SK-N-SH treated with all-trans-retinoic acid at 6 μM for 48 hours (cell line): ENCODE measurements at regions not wholly inside any gene's neighbourhood (a gene's known extent, or its start where the extent isn't known, plus 50 kb on each side); places are given as distances from the start of the nearest gene placed in this dataset.

Source experiments
- ATAC-seq: fragments of 200-7000 bp; cut with Tn5 transposase; 3 replicates; pipeline ENCODE4 v1.9.1; 2020; ENCODE audit warnings: mild to moderate bottlenecking, moderate library complexity
- ARNTL ChIP-seq: fragments of 450-650 bp; formaldehyde crosslinking; IDR thresholded peaks from 2 replicates; pipeline ENCODE4 v1.5.0; 2020; ENCODE audit warnings: low read depth, mild to moderate bottlenecking, moderate library complexity, borderline replicate concordance
- BACH2 ChIP-seq: fragments of 250-450 bp; sonication (Bioruptor Pico); IDR thresholded peaks from 2 replicates; pipeline ENCODE4 v1.9.0; 2021; ENCODE audit warnings: mild to moderate bottlenecking, borderline replicate concordance
- ESRRG ChIP-seq: fragments of 250-450 bp; sonication (Bioruptor Pico); IDR thresholded peaks from 2 replicates; pipeline ENCODE4 v1.6.1; 2021; ENCODE audit warnings: mild to moderate bottlenecking
- GLIS3 ChIP-seq: fragments of 250-450 bp; sonication (Bioruptor Pico); IDR thresholded peaks from 2 replicates; pipeline ENCODE4 v1.5.0; 2020; ENCODE audit warnings: mild to moderate bottlenecking, moderate library complexity
- ISL1 ChIP-seq: fragments of 250-450 bp; sonication (Bioruptor Pico); IDR thresholded peaks from 2 replicates; pipeline ENCODE4 v2.1.2; 2022; ENCODE audit warnings: mild to moderate bottlenecking, moderate library complexity
- OSR1 ChIP-seq: fragments of 250-450 bp; sonication (Bioruptor Pico); IDR thresholded peaks from 2 replicates; pipeline ENCODE4 v1.8.0; 2022; ENCODE audit warnings: moderate library complexity, mild to moderate bottlenecking, inconsistent platforms
- PPARA ChIP-seq: fragments of 250-450 bp; sonication (Bioruptor Pico); IDR thresholded peaks from 2 replicates; pipeline ENCODE4 v1.5.0; 2020; ENCODE audit warnings: mild to moderate bottlenecking, borderline replicate concordance
- RARB ChIP-seq: fragments of 250-450 bp; sonication (Bioruptor Pico); IDR thresholded peaks from 2 replicates; pipeline ENCODE4 v1.8.0; 2021; ENCODE audit warnings: mild to moderate bottlenecking, moderate library complexity
- SNAI2 ChIP-seq: fragments of 250-450 bp; sonication (Bioruptor Pico); IDR thresholded peaks from 2 replicates; pipeline ENCODE4 v1.5.0; 2020; ENCODE audit warnings: mild to moderate bottlenecking, moderate library complexity
- TCF4 ChIP-seq: fragments of 250-450 bp; sonication (Bioruptor Pico); IDR thresholded peaks from 2 replicates; pipeline ENCODE4 v1.8.0; 2021; ENCODE audit warnings: mild to moderate bottlenecking, moderate library complexity, borderline replicate concordance
- TOX ChIP-seq: fragments of 250-450 bp; sonication (Bioruptor Pico); IDR thresholded peaks from 2 replicates; pipeline ENCODE4 v1.8.0; 2021; ENCODE audit warnings: mild to moderate bottlenecking, moderate library complexity, borderline replicate concordance
- ZFP3 ChIP-seq: fragments of 250-450 bp; sonication (Bioruptor Pico); IDR thresholded peaks from 2 replicates; pipeline ENCODE4 v1.5.0; 2020; ENCODE audit warnings: mild to moderate bottlenecking, moderate library complexity
- ZFP30 ChIP-seq: fragments of 450-650 bp; formaldehyde crosslinking; IDR thresholded peaks from 2 replicates; pipeline ENCODE4 v1.5.0; 2022; ENCODE audit warnings: mild to moderate bottlenecking, moderate library complexity
- ZNF565 ChIP-seq: fragments of 450-650 bp; formaldehyde crosslinking; conservative IDR thresholded peaks from 2 replicates; pipeline ENCODE4 v1.5.0; 2020; ENCODE audit warnings: low read depth, mild to moderate bottlenecking, moderate library complexity
- ZNF70 ChIP-seq: fragments of 450-650 bp; formaldehyde crosslinking; IDR thresholded peaks from 2 replicates; pipeline ENCODE4 v1.5.0; 2020; ENCODE audit warnings: mild to moderate bottlenecking, moderate library complexity
- ZNF8 ChIP-seq: fragments of 450-650 bp; formaldehyde crosslinking; IDR thresholded peaks from 2 replicates; pipeline ENCODE4 v1.5.0; 2020; ENCODE audit warnings: mild to moderate bottlenecking, moderate library complexity
- TF ChIP-seq, protein P1 (sequence below): fragments of 250-450 bp; sonication (Bioruptor Pico); IDR thresholded peaks from 2 replicates; pipeline ENCODE4 v1.5.0; 2020; ENCODE audit warnings: mild to moderate bottlenecking, moderate library complexity
- TF ChIP-seq, protein P2 (sequence below): fragments of 250-450 bp; sonication (Bioruptor Pico); IDR thresholded peaks from 2 replicates; pipeline ENCODE4 v1.8.0; 2020; ENCODE audit warnings: mild to moderate bottlenecking, moderate library complexity, borderline replicate concordance
- TF ChIP-seq, protein P3 (sequence below): fragments of 250-450 bp; sonication (Bioruptor Pico); IDR thresholded peaks from 2 replicates; pipeline ENCODE4 v1.8.0; 2021; ENCODE audit warnings: low read depth, mild to moderate bottlenecking, moderate library complexity, borderline replicate concordance
- TF ChIP-seq, protein P4 (sequence below): fragments of 250-450 bp; sonication (Bioruptor Pico); IDR thresholded peaks from 2 replicates; pipeline ENCODE4 v1.5.1; 2020; ENCODE audit warnings: low read depth, mild to moderate bottlenecking, moderate library complexity
- TF ChIP-seq, protein P5 (sequence below): fragments of 250-450 bp; sonication (Bioruptor Pico); IDR thresholded peaks from 2 replicates; pipeline ENCODE4 v1.5.1; 2021; ENCODE audit warnings: mild to moderate bottlenecking, moderate library complexity

DNA sequence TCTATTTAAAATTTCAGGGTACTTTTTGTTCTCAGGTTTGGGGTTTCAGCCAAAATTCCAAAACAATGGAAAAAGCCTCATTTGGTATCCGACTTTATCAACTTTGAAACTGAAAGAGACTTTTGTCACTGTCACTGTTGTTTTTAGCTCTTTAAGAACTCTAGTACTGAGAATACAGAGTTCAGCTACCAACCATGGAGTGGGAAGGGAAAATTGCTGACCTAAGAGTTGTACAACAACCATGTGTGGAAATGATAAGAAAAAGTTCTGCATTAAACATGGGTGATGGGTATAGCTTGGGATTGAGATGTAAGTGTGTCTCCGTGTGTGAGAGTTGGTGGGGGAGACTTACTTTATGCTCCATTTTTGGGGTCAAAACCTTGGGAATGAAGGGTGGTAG, 206.6 kb upstream of the LRATD1 start:
- no peak for ATAC-seq
- TF ChIP-seq ZNF70 (CRISPR knock-in tag) = no peak
- TF ChIP-seq, protein P1, sequence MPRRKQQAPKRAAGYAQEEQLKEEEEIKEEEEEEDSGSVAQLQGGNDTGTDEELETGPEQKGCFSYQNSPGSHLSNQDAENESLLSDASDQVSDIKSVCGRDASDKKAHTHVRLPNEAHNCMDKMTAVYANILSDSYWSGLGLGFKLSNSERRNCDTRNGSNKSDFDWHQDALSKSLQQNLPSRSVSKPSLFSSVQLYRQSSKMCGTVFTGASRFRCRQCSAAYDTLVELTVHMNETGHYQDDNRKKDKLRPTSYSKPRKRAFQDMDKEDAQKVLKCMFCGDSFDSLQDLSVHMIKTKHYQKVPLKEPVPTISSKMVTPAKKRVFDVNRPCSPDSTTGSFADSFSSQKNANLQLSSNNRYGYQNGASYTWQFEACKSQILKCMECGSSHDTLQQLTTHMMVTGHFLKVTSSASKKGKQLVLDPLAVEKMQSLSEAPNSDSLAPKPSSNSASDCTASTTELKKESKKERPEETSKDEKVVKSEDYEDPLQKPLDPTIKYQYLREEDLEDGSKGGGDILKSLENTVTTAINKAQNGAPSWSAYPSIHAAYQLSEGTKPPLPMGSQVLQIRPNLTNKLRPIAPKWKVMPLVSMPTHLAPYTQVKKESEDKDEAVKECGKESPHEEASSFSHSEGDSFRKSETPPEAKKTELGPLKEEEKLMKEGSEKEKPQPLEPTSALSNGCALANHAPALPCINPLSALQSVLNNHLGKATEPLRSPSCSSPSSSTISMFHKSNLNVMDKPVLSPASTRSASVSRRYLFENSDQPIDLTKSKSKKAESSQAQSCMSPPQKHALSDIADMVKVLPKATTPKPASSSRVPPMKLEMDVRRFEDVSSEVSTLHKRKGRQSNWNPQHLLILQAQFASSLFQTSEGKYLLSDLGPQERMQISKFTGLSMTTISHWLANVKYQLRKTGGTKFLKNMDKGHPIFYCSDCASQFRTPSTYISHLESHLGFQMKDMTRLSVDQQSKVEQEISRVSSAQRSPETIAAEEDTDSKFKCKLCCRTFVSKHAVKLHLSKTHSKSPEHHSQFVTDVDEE (CRISPR knock-in tag) = no peak
- no peak for TF ChIP-seq ESRRG (CRISPR knock-in tag)
- no peak for TF ChIP-seq ZFP30
- no peak for TF ChIP-seq ZNF565 (CRISPR knock-in tag)
- TF ChIP-seq GLIS3 (CRISPR knock-in tag) = no peak
- no peak for TF ChIP-seq ZFP3
- TF ChIP-seq ISL1 (CRISPR knock-in tag) = no peak
- TF ChIP-seq OSR1 = no peak
- TF ChIP-seq, protein P2, sequence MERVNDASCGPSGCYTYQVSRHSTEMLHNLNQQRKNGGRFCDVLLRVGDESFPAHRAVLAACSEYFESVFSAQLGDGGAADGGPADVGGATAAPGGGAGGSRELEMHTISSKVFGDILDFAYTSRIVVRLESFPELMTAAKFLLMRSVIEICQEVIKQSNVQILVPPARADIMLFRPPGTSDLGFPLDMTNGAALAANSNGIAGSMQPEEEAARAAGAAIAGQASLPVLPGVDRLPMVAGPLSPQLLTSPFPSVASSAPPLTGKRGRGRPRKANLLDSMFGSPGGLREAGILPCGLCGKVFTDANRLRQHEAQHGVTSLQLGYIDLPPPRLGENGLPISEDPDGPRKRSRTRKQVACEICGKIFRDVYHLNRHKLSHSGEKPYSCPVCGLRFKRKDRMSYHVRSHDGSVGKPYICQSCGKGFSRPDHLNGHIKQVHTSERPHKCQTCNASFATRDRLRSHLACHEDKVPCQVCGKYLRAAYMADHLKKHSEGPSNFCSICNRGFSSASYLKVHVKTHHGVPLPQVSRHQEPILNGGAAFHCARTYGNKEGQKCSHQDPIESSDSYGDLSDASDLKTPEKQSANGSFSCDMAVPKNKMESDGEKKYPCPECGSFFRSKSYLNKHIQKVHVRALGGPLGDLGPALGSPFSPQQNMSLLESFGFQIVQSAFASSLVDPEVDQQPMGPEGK (CRISPR knock-in tag) = no peak
- no peak for TF ChIP-seq TOX (CRISPR knock-in tag)
- no peak for TF ChIP-seq PPARA (CRISPR knock-in tag)
- TF ChIP-seq ARNTL (CRISPR knock-in tag) = no peak
- TF ChIP-seq, protein P3, sequence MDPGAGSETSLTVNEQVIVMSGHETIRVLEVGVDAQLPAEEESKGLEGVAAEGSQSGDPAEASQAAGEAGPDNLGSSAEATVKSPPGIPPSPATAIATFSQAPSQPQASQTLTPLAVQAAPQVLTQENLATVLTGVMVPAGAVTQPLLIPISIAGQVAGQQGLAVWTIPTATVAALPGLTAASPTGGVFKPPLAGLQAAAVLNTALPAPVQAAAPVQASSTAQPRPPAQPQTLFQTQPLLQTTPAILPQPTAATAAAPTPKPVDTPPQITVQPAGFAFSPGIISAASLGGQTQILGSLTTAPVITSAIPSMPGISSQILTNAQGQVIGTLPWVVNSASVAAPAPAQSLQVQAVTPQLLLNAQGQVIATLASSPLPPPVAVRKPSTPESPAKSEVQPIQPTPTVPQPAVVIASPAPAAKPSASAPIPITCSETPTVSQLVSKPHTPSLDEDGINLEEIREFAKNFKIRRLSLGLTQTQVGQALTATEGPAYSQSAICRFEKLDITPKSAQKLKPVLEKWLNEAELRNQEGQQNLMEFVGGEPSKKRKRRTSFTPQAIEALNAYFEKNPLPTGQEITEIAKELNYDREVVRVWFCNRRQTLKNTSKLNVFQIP = no peak
- TF ChIP-seq RARB (CRISPR knock-in tag) = no peak
- no peak for TF ChIP-seq ZNF8 (CRISPR knock-in tag)
- TF ChIP-seq, protein P4, sequence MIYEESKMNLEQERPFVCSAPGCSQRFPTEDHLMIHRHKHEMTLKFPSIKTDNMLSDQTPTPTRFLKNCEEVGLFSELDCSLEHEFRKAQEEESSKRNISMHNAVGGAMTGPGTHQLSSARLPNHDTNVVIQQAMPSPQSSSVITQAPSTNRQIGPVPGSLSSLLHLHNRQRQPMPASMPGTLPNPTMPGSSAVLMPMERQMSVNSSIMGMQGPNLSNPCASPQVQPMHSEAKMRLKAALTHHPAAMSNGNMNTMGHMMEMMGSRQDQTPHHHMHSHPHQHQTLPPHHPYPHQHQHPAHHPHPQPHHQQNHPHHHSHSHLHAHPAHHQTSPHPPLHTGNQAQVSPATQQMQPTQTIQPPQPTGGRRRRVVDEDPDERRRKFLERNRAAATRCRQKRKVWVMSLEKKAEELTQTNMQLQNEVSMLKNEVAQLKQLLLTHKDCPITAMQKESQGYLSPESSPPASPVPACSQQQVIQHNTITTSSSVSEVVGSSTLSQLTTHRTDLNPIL (CRISPR knock-in tag) = no peak
- TF ChIP-seq, protein P5, sequence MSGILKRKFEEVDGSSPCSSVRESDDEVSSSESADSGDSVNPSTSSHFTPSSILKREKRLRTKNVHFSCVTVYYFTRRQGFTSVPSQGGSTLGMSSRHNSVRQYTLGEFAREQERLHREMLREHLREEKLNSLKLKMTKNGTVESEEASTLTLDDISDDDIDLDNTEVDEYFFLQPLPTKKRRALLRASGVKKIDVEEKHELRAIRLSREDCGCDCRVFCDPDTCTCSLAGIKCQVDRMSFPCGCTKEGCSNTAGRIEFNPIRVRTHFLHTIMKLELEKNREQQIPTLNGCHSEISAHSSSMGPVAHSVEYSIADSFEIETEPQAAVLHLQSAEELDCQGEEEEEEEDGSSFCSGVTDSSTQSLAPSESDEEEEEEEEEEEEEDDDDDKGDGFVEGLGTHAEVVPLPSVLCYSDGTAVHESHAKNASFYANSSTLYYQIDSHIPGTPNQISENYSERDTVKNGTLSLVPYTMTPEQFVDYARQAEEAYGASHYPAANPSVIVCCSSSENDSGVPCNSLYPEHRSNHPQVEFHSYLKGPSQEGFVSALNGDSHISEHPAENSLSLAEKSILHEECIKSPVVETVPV (CRISPR knock-in tag) = no peak

DNA sequence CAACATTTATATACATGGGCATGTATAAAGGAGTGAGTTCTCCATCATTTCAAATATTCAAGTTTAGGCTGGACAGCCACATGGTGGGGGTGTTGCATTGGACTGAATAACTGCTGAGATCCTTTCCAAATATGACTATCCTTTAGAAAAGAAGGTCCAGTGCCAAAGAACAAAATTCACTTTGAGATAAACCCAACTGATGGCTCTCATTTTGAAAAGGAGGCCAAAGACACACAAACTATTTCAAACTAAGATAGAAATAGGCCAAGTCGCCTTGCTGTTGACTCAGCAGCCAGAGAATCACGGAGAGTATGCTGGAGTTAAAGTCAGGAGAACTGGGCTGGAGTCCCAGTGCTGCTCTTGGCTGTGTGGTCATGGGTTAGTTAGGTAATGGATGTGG, 204.5 kb upstream of the LRATD1 start:
- TF ChIP-seq SNAI2 = no peak
- no peak for TF ChIP-seq GLIS3 (CRISPR knock-in tag)
- TF ChIP-seq ZFP30 = no peak
- no peak for TF ChIP-seq ESRRG (CRISPR knock-in tag)
- TF ChIP-seq TCF4 (CRISPR knock-in tag) = no peak
- TF ChIP-seq, protein P2 (CRISPR knock-in tag) = no peak
- TF ChIP-seq, protein P5 (CRISPR knock-in tag) = no peak
- TF ChIP-seq BACH2 (CRISPR knock-in tag) = no peak
- ATAC-seq = no peak
